ENCODE measurements at regions not wholly inside any gene's neighbourhood (a gene's known extent, or its start where the extent isn't known, plus 50 kb on each side); places are given as distances from the start of the nearest gene placed in this dataset.
"Not testable (repeated sequence)": the region's sequence is repeated elsewhere in the genome, so short reads cannot be mapped to it uniquely, and the experiment has no call there.

DNA sequence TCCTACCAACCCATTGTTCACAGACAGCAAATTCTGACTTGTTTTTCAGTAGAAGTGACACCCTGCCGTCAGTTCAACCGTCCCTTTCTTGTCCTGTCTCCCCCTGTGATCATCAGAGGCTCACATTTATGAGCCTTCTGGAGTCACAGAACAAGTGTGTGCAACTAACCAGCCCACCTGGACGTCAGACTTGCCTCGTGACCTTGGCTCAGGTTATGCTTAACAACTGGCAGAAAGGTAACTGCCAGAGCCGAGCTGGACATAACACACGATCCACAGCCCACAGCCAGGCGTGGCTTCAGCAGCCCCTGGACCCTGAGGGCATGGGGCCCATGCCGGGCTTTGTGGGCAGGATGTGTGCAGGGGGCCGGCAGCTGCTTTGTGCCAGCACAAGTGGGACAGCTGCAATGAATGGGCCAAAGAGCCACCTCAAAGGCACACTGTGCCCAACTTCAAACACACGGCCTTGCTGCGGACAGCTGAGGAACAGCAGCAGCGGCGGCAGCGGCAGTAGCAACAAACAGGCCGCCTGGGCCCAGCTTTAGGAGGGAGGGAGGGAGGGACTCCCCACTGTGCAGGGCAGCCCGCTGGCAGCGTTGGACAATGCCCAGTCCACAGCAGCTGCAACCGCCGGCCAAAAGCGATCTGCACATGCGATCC lies 103.9 kb downstream of the ZBTB18 start:
- TF ChIP-seq, protein P1, sequence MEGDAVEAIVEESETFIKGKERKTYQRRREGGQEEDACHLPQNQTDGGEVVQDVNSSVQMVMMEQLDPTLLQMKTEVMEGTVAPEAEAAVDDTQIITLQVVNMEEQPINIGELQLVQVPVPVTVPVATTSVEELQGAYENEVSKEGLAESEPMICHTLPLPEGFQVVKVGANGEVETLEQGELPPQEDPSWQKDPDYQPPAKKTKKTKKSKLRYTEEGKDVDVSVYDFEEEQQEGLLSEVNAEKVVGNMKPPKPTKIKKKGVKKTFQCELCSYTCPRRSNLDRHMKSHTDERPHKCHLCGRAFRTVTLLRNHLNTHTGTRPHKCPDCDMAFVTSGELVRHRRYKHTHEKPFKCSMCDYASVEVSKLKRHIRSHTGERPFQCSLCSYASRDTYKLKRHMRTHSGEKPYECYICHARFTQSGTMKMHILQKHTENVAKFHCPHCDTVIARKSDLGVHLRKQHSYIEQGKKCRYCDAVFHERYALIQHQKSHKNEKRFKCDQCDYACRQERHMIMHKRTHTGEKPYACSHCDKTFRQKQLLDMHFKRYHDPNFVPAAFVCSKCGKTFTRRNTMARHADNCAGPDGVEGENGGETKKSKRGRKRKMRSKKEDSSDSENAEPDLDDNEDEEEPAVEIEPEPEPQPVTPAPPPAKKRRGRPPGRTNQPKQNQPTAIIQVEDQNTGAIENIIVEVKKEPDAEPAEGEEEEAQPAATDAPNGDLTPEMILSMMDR (IDR thresholded peaks at IDR 0.05; ENCODE audit: control insufficient read depth, insufficient read depth, low read depth, low read length, missing control alignments) = no peak
- no peak for DNase-seq (ENCODE audit: low read depth)
- no peak overlapping the region for H3K4me3 ChIP-seq (ENCODE audit: control insufficient read depth, low read depth, low read length)

DNA sequence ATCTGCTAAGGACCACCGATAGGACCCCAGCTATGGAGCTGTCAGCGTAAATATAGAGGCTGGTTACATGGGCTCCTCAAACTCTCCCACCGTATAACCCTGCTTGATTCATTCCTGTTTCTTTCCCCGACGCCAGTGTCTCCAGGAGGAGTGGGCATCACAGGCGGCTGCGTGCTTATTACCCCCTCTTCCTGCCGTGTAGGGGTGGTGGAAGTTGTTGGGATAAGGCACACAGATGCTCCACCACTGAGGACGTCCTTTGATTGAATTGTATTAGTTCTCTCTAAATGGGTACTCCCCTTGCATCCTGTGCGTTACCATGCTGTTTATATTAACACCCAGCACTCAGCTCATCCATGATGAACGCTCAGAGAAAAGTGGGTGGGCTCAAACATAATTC lies 104.6 kb downstream of the ZBTB18 start:
- H3K4me3 ChIP-seq (ENCODE audit: control insufficient read depth, low read depth, low read length) = no peak overlapping the region
- TF ChIP-seq, protein P1 (IDR thresholded peaks at IDR 0.05; ENCODE audit: control insufficient read depth, insufficient read depth, low read depth, low read length, missing control alignments) = no peak
- no peak for DNase-seq (ENCODE audit: low read depth)

DNA sequence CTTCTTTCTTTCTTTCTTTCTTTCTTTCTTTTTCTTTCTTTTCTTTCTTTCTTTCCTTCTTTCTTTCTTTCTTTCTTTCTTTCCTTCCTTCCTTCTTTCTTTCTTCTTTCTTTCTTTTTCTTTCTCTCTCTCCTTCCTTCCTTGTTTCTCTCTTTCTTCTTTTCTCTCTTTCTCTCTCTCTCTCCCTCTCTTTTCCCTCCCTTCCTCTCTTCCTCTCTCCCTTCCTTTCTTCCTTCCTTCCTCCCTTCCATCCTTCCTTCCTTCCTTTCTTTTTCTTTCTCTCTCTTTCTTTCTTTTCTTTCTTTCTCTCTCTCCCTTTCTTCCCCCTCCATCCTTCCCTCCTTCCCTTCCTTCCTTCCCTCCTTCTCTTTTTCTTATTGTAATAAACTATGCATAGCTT lies 105.5 kb downstream of the ZBTB18 start:
- DNase-seq (ENCODE audit: low read depth); H3K4me3 ChIP-seq (ENCODE audit: control insufficient read depth, low read depth, low read length): not testable (repeated sequence)

DNA sequence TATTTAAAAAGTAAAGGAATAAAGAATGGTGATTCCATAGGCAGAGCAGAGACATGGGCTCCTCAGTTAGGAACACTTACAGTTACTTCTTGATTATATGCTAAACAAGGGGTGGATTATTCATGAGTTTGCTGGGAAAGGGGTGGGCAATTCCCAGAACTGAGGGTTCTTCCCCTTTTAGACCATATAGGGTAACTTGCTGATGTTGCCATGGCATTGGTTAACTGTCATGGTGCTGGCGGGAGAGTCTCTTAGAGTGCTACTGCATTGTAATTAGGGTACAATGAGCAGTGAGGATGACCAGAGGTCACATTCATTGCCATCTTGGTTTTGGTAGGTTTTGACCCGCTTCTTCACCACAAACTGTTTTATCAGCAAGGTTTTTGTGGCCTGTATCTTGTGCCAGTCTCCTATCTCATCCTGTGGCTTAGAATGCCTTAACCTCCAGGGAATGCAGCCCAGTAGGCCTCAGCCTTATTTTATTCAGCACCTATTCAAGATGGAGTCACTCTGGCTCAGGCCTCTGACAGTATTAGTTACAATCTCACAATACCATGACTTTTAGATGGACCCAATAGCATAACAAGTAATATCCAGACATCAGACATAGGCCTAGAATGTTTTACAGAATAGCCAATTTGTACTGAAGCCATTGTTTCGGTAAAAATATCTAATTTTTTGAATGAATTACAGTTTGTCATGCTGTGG lies 106.8 kb downstream of the ZBTB18 start:
- DNase-seq (ENCODE audit: low read depth) = no peak
- TF ChIP-seq, protein P1 (IDR thresholded peaks at IDR 0.05; ENCODE audit: control insufficient read depth, insufficient read depth, low read depth, low read length, missing control alignments) = no peak
- H3K4me3 ChIP-seq (ENCODE audit: control insufficient read depth, low read depth, low read length) = no peak overlapping the region

DNA sequence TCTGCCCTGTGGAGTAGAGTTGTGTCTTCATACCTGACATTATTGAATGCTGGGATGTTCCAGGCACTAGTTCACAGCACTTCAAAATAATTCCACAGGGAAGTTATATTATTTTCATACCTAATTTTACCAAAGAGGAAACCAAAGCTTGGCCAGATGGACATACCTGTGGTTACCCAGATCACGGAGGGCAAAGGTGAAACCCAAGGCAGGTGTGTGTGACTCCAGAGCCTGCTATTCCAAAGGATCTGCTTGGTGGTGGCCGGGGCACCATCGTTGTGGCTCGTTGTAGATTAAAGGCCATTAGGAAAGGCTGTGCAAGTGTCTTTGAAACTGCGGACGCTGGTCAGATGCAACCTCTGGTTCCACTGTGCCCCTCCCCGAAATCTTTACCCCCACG lies 108.6 kb downstream of the ZBTB18 start:
- TF ChIP-seq, protein P1 (IDR thresholded peaks at IDR 0.05; ENCODE audit: control insufficient read depth, insufficient read depth, low read depth, low read length, missing control alignments) = no peak
- H3K4me3 ChIP-seq (ENCODE audit: control insufficient read depth, low read depth, low read length) = no peak overlapping the region
- DNase-seq (ENCODE audit: low read depth) = no peak

DNA sequence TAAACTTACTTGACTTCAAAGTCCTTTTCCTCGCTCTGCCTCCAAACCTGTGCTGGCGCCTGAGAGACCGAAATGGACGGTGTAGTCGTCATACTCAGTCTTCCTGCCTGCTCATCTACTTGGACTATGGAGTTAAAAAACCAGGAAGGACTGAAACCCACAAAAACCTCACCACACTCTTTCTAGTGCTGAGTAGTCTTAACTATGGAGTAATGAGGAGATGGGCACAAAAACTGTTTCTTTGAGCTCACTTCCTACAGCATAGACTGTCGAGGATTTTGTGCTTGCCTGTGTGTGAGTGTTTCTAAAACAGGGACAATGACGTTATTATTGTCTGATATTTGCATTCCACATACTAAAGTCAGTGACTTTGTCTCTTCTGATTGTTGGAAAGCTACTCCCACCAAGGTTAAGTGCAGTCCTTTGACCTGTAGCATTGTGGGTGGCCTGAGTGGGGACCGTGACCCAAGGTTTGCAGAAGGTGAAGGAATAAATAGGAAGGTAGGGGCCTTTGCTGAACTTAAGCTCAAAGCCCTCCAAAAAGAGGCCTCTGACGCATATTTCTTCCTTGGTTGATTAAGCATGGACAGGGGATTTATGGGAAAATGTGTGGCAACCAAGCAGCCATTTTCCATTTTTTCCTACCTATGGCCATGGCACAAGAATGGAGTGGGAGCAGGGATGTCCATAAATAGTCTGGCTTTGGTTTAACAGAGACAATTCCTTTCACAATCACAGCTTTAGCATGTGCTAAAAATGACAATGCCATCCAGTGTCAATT lies 109.6 kb downstream of the ZBTB18 start:
- H3K4me3 ChIP-seq (ENCODE audit: control insufficient read depth, low read depth, low read length) = no peak overlapping the region

More for the DNA sequence above, 109.6 kb downstream of the ZBTB18 start:
- DNase-seq (ENCODE audit: low read depth) = no peak
- TF ChIP-seq, protein P1 (IDR thresholded peaks at IDR 0.05; ENCODE audit: control insufficient read depth, insufficient read depth, low read depth, low read length, missing control alignments) = no peak
